IMR-90 (cell line): ENCODE measurements at regions not wholly inside any gene's neighbourhood (a gene's known extent, or its start where the extent isn't known, plus 50 kb on each side); places are given as distances from the start of the nearest gene placed in this dataset.

Experiments
- ATAC-seq: fragments of 200-7000 bp; cut with Tn5 transposase; 2 replicates; pipeline ENCODE4 v1.9.1; 2020; ENCODE audit warnings: low read depth, mild to moderate bottlenecking, moderate library complexity
- BruUV-seq: library from RNA; stranded (reverse); fragments of 400-500 nt; replicated peaks from 2 replicates; lab custom pipeline; 2021; lab: Mats Ljungman, UMichigan
- CTCF ChIA-PET: fragments of 300-600 bp; formaldehyde crosslinking; extraction: SDS; loops from one replicate; lab custom pipeline; 2021; ENCODE audit warnings: antibody characterized with exemption; lab: Yijun Ruan, JAX
- POLR2A ChIA-PET: fragments of 300-600 bp; sonication (Branson Sonifier 250); formaldehyde crosslinking; loops from one replicate; lab custom pipeline; 2022; ENCODE audit warnings: antibody characterized with exemption; ENCODE audit not compliant: unreplicated experiment; lab: Charles Lee
- DNase-seq: peaks from one replicate; pipeline ENCODE4 v3.0.0; 2013
- H2AFZ ChIP-seq: replicated peaks from 2 replicates; pipeline ENCODE3; 2013; ENCODE audit warnings: low read length, mild to moderate bottlenecking; ENCODE audit not compliant: poor library complexity
- H2AK5ac ChIP-seq: 2 replicates; pipeline ENCODE4 v1.6.1; 2013; ENCODE audit warnings: low read depth, low read length, inconsistent platforms
- H2AK9ac ChIP-seq: replicated peaks from 2 replicates; pipeline ENCODE3; 2013; ENCODE audit warnings: mild to moderate bottlenecking, low read depth, low read length, moderate library complexity; ENCODE audit not compliant: poor library complexity
- H2BK120ac ChIP-seq: 2 replicates; pipeline ENCODE4 v1.6.1; 2013; ENCODE audit warnings: low read depth, low read length, inconsistent platforms
- H2BK15ac ChIP-seq: 3 replicates; pipeline ENCODE4 v1.6.1; 2013; ENCODE audit warnings: low read depth, low read length, inconsistent platforms
- H2BK20ac ChIP-seq: 2 replicates; pipeline ENCODE4 v1.6.1; 2013; ENCODE audit warnings: low read depth, mild to moderate bottlenecking, inconsistent platforms, low read length, moderate library complexity
- H2BK5ac ChIP-seq: 2 replicates; pipeline ENCODE4 v1.6.1; 2013; ENCODE audit warnings: mild to moderate bottlenecking, low read depth, low read length, inconsistent platforms; ENCODE audit not compliant: poor library complexity, severe bottlenecking
- H3K14ac ChIP-seq: replicated peaks from 2 replicates; pipeline ENCODE4 v1.6.1; 2013; ENCODE audit warnings: low read depth, low read length, inconsistent platforms
- H3K18ac ChIP-seq: 2 replicates; pipeline ENCODE4 v1.6.1; 2013; ENCODE audit warnings: low read depth, low read length, control low read depth
- H3K23ac ChIP-seq: 2 replicates; pipeline ENCODE4 v1.6.1; 2013; ENCODE audit warnings: low read depth, low read length, inconsistent platforms
- H3K27ac ChIP-seq: 2 replicates; pipeline ENCODE4 v1.5.1; 2013; ENCODE audit warnings: mild to moderate bottlenecking, control low read depth, low read length; ENCODE audit not compliant: insufficient read depth
- H3K27me3 ChIP-seq: 2 replicates; pipeline ENCODE4 v1.6.1; 2013; ENCODE audit warnings: low read length; ENCODE audit not compliant: control insufficient read depth, insufficient read depth
- H3K36me3 ChIP-seq: 2 replicates; pipeline ENCODE4 v1.6.1; 2013; ENCODE audit warnings: low read length, mixed read lengths; ENCODE audit not compliant: control insufficient read depth, insufficient read depth
- H3K4ac ChIP-seq: 2 replicates; pipeline ENCODE4 v1.6.1; 2013; ENCODE audit warnings: low read depth, low read length, inconsistent platforms
- H3K4me1 ChIP-seq: 2 replicates; pipeline ENCODE4 v1.6.1; 2013; ENCODE audit warnings: low read length, mixed read lengths; ENCODE audit not compliant: control insufficient read depth, insufficient read depth
- H3K4me2 ChIP-seq: 2 replicates; pipeline ENCODE4 v1.6.1; 2013; ENCODE audit warnings: low read depth, mild to moderate bottlenecking, control low read depth, low read length, moderate library complexity
- H3K4me3 ChIP-seq: 2 replicates; pipeline ENCODE4 v1.5.1; 2013; ENCODE audit warnings: low read depth, mild to moderate bottlenecking, control low read depth, low read length, moderate library complexity; ENCODE audit not compliant: insufficient read depth
- H3K56ac ChIP-seq: 2 replicates; pipeline ENCODE4 v1.6.1; 2013; ENCODE audit warnings: low read length, inconsistent platforms; ENCODE audit not compliant: insufficient read depth; ENCODE audit errors: extremely low read depth
- H3K79me1 ChIP-seq, 2 experiments: 2 replicates each; pipeline ENCODE4 v1.6.1; 2013; ENCODE audit warnings: low read length in 2 of 2, inconsistent platforms in 1 of 2, low read depth in 1 of 2
- H3K9ac ChIP-seq: 2 replicates; pipeline ENCODE4 v1.6.1; 2013; ENCODE audit warnings: low read depth, low read length, control low read depth
- H3K9me1 ChIP-seq: 2 replicates; pipeline ENCODE4 v1.6.1; 2013; ENCODE audit warnings: low read length, inconsistent platforms; ENCODE audit not compliant: insufficient read depth
- H3K9me3 ChIP-seq: 2 replicates; pipeline ENCODE4 v1.6.1; 2013; ENCODE audit warnings: low read length; ENCODE audit not compliant: control insufficient read depth, insufficient read depth
- H4K20me1 ChIP-seq: 2 replicates; pipeline ENCODE4 v1.6.1; 2013; ENCODE audit warnings: low read length, inconsistent platforms; ENCODE audit not compliant: insufficient read depth
- H4K5ac ChIP-seq: 2 replicates; pipeline ENCODE4 v1.6.1; 2013; ENCODE audit warnings: mild to moderate bottlenecking, low read depth, low read length, control low read depth
- H4K8ac ChIP-seq, 2 experiments: 2 replicates each; pipeline ENCODE4 v1.6.1; 2013; ENCODE audit warnings: low read depth in 2 of 2, low read length in 2 of 2, control low read depth in 1 of 2, inconsistent platforms in 1 of 2
- H4K91ac ChIP-seq: 2 replicates; pipeline ENCODE4 v1.6.1; 2013; ENCODE audit warnings: low read depth, low read length, inconsistent platforms; ENCODE audit not compliant: insufficient read depth
- CEBPB ChIP-seq: IDR thresholded peaks from 2 replicates; pipeline ENCODE4 v1.6.1; 2012; ENCODE audit warnings: low read depth, low read length, improper control_type of control experiment
- ELK1 ChIP-seq: fragments of 150-350 bp; IDR thresholded peaks from 2 replicates; pipeline ENCODE4 v1.6.1; 2016; ENCODE audit warnings: low read depth, mild to moderate bottlenecking, low read length, moderate library complexity, borderline replicate concordance
- RCOR1 ChIP-seq: IDR thresholded peaks from 2 replicates; pipeline ENCODE4 v1.6.1; 2012; ENCODE audit warnings: mild to moderate bottlenecking, low read length, improper control_type of control experiment; ENCODE audit not compliant: insufficient replicate concordance
- RFX5 ChIP-seq: IDR thresholded peaks from 2 replicates; pipeline ENCODE4 v1.8.0; 2012; ENCODE audit warnings: low read depth, mild to moderate bottlenecking, low read length, moderate library complexity
- SMC3 ChIP-seq: fragments of 150-350 bp; IDR thresholded peaks from 2 replicates; pipeline ENCODE4 v1.6.1; 2016; ENCODE audit warnings: low read depth, mild to moderate bottlenecking, antibody characterized with exemption, low read length, moderate library complexity
- WGBS, 2 experiments: methylation state at CpG; one replicate each; pipeline versions ENCODE4 v1.1.5 to v1.1.7; 2013; ENCODE audit warnings: missing lambda C conversion rate in 2 of 2; ENCODE audit not compliant: insufficient read length in 1 of 2; ENCODE audit errors: extremely low coverage in 2 of 2; 5-methylcytosine and 5-hydroxymethylcytosine counted together
- dilution Hi-C: fragments of 300-500 bp; cut with HindIII; formaldehyde crosslinking; loops from one replicate; pipeline ENCODE4 v1.14.3; 2018; ENCODE audit warnings: low sequenced_read_pairs; ENCODE audit not compliant: unreplicated experiment
- in situ Hi-C: fragments of 300-500 bp; cut with MboI; formaldehyde crosslinking; loops from 3 replicates; pipeline ENCODE4 v1.14.3; 2019; ENCODE audit warnings: low sequenced_read_pairs, inconsistent platforms, mixed read lengths
- intact Hi-C: fragments of 100-400 bp; cut with micrococcal nuclease; formaldehyde crosslinking; loops from 2 replicates; pipeline ENCODE4 v1.10.0; 2022

DNA sequence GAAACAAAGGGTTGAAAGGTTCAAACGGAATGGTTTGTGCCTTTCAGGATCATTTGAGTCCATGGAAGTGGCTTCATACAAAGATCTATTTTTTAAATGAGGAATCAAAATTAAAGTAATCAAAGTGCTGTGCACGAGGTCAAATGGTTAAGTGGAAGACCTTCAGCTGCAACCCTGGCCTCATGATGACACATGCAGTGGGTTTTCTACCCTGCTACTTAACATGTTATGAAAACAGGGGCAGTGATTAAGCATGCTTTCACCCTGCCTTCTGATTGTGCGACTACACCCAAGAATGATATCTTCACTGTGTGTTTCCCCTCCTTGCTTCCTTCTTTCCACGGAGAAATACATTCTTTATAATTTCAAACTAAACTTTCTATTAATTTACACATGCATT is 604.2 kb downstream of the LRRIQ3 start:
- no CpG with 5 or more reads among the region's 4 CpGs for WGBS, 2 experiments

More for the DNA sequence above, 604.2 kb downstream of the LRRIQ3 start:
- H3K56ac ChIP-seq = no peak overlapping the region
- ATAC-seq (no peak), DNase-seq (no peak)
- H3K36me3 ChIP-seq = no peaks in the 10 kb centered on the region
- H3K79me1 ChIP-seq = no peaks in the 10 kb centered on the region
- H3K4me3 ChIP-seq = no peak overlapping the region
- no peak overlapping the region for H2BK15ac ChIP-seq
- H3K4ac ChIP-seq = no peak overlapping the region
- H2BK20ac ChIP-seq = no peak overlapping the region
- no peak overlapping the region for H2AFZ ChIP-seq
- no TSS peak for BruUV-seq
- H4K91ac ChIP-seq = no peak overlapping the region
- H2AK5ac ChIP-seq = no peak overlapping the region
- H3K27me3 ChIP-seq = no peaks in the 10 kb centered on the region
- H3K23ac ChIP-seq = no peak overlapping the region
- H4K20me1 ChIP-seq = no peaks in the 10 kb centered on the region
- intact Hi-C loops (no loop called here), dilution Hi-C loops (no loop called here), in situ Hi-C loops (no loop called here)
- TF ChIP-seq RCOR1 (no peak), RFX5 (no peak), ELK1 (no peak), SMC3 (no peak), CEBPB (no peak)
- no peak overlapping the region for H4K5ac ChIP-seq
- no peak overlapping the region for H2BK5ac ChIP-seq
- H2BK120ac ChIP-seq = no peak overlapping the region
- no peaks in the 10 kb centered on the region for H3K4me1 ChIP-seq
- H3K14ac ChIP-seq = no peak overlapping the region
- H3K27ac ChIP-seq = no peak overlapping the region
- H3K9me3 ChIP-seq = peaks cover 6% of the 10 kb centered on the region
- no peak overlapping the region for H4K8ac ChIP-seq
- ChIA-PET POLR2A (no interaction called here), CTCF (no interaction called here)
- H3K18ac ChIP-seq = no peak overlapping the region
- no peak overlapping the region for H3K9ac ChIP-seq
- H2AK9ac ChIP-seq = no peak overlapping the region
- H3K9me1 ChIP-seq = no peaks in the 10 kb centered on the region
- H3K4me2 ChIP-seq = no peak overlapping the region
